GM18951 (cell line): ENCODE measurements at regions not wholly inside any gene's neighbourhood (a gene's known extent, or its start where the extent isn't known, plus 50 kb on each side); places are given as distances from the start of the nearest gene placed in this dataset.

Experiments used
- POLR2A ChIP-seq: IDR thresholded peaks from 4 replicates; pipeline ENCODE4 v1.6.1; 2011; ENCODE audit warnings: mild to moderate bottlenecking; ENCODE audit not compliant: insufficient read length, insufficient read depth; ENCODE audit errors: extremely low read depth
- in situ Hi-C: fragments of 300-500 bp; cut with MboI; formaldehyde crosslinking; loops from one replicate; pipeline ENCODE4 v1.12.0; 2022; ENCODE audit warnings: low sequenced_read_pairs, mixed read lengths, inconsistent platforms; ENCODE audit not compliant: unreplicated experiment

- in situ Hi-C loops: no loop called here
- TF ChIP-seq POLR2A: no peak
These were observed 173.1 kb downstream of the NECTIN3 start for GRCh38 chr3:111244760-111245159.

GRCh38 chr3:111246967-111247760 is 175.5 kb downstream of the NECTIN3 start:
- in situ Hi-C loops: no loop called here
- no peak for TF ChIP-seq POLR2A

- in situ Hi-C loops: no loop called here
- no peak for TF ChIP-seq POLR2A
These were observed 176.8 kb downstream of the NECTIN3 start for GRCh38 chr3:111248406-111248805.

DNA sequence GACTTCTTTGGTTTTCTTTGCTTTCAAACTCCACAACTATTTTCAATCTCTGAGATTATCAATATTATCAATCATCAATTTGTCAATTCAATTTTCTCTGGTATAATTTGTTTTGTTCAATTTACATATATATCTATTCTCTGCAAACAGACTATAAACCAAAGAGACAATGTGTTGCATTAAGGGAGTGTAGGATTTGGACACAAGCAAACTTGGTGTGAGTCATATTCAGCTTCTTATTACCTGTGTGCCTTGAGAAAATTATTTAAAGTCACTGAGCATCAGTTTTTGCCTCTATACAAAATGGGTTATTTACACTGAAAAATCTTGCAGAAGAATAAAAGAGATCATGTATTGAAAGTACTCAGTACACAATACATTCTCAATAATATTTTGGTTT is 177.8 kb downstream of the NECTIN3 start:
- no peak for TF ChIP-seq POLR2A
- in situ Hi-C loops: no loop called here

DNA sequence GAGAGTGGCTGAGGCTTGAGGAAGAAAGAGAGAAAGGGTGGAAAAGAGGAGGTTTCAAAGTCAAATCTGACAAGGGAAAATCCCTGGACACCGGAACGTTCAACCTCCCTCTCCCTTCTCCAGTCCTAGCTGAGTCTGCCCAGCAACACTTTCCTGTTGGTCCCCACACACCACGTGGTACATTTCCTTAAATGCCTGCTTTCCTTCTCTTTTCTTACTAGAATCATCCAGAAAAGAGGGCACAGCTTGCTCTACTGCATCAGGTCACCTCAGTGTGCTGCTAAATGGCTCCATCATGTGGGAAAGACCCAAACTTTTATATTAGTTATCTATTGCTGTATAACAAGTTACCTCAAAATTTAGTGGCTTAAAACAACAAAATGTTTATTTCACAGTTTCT is 181.2 kb downstream of the NECTIN3 start:
- TF ChIP-seq POLR2A: no peak
- in situ Hi-C loops: no loop called here

- in situ Hi-C loops: no loop called here
- no peak for TF ChIP-seq POLR2A
These were observed 182.1 kb downstream of the NECTIN3 start for GRCh38 chr3:111253733-111254132.

DNA sequence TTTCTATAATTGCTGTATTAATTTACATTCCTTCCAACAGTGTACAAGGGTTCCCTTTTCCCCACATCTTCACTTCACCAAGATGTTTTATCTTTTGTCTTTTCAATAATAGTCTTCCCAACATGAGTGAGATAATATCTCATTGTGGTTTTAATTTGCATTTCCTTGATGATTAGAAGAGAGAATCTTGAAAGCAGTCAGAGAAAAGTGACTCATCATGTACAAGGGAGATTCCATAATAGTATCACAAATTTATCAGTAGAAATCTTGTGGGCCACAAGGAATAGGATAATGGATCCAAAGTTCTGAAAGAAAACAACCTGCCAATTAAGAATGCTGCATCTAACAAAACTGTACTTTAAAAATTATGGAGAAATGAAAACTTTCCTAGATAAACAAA is 189.3 kb downstream of the NECTIN3 start:
- no peak for TF ChIP-seq POLR2A

GRCh38 chr3:111269777-111270176 is 198.2 kb downstream of the NECTIN3 start:
- in situ Hi-C loops: no loop called here
- no peak for TF ChIP-seq POLR2A

More for the DNA sequence above, 189.3 kb downstream of the NECTIN3 start:
- in situ Hi-C loops: no loop called here

- no peak for TF ChIP-seq POLR2A
- in situ Hi-C loops: no loop called here
These were observed 205.6 kb downstream of the NECTIN3 start for GRCh38 chr3:111277226-111277625.

DNA sequence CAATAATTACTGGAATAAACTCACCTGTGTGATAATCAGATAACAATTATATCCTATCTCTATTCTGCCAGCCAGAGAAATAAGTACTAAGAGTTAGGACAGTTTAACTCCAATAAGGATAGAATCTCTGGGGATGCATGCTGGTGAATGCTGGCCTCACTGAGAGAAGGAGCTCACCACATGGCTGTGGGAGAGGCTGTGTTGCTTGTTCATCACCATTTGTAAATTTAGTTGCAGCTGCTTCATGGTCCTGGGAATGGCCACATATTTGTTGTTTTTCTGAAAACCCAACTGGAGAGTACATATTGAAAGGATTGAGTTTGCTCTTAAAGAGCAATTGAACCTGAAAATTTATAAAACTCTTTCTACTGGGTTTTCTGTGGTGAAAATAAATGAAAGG is 207.3 kb downstream of the NECTIN3 start:
- in situ Hi-C loops: no loop called here

DNA sequence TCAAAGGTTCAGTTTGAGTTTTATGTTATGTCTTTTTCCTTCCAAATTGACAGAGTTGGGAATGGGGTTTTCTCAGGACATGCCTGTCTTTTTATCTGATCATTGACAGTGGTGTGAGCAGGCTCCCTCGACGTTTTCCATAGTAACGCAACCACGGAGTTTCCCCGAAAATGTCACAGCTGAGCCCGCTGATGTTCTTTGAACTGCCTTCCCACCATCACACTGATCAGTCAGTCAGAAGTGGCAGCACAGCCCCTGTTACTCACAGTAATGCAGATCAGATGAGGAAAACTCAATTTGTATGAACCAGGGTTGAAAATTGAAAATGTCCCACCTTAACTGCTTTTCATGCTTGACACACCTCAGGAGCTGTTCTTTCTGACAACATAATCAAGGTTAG is 210.4 kb downstream of the NECTIN3 start:
- in situ Hi-C loops: no loop called here
- no peak for TF ChIP-seq POLR2A

More for the DNA sequence above, 207.3 kb downstream of the NECTIN3 start:
- TF ChIP-seq POLR2A: no peak

GRCh38 chr3:111283165-111283564 is 211.5 kb downstream of the NECTIN3 start:
- in situ Hi-C loops: no loop called here
- no peak for TF ChIP-seq POLR2A

- no peak for TF ChIP-seq POLR2A
- in situ Hi-C loops: no loop called here
These were observed 213.0 kb downstream of the NECTIN3 start for GRCh38 chr3:111284503-111285183.

DNA sequence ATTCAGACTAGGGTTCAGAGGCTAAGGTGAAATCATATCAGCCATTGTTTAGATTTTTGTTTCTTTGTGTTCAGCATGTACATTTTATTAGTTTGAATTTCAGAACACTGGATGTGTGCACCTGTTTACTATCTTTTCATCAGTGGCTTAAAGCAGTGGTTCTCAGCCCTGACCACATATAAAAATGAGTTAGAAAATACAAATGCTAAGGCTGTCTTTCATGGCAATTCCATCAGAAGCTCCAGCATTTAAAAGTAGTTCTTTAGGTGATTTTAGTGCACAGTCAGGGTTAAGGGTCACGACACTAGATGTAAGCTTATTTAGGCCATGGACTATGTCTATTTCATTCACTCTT is 213.5 kb downstream of the NECTIN3 start:
- no peak for TF ChIP-seq POLR2A
- in situ Hi-C loops: no loop called here
